ENCODE measurements at regions not wholly inside any gene's neighbourhood (a gene's known extent, or its start where the extent isn't known, plus 50 kb on each side); places are given as distances from the start of the nearest gene placed in this dataset.
A peak's percentile ranks its signal among the peaks of the same experiment; 100 is the strongest.

DNA sequence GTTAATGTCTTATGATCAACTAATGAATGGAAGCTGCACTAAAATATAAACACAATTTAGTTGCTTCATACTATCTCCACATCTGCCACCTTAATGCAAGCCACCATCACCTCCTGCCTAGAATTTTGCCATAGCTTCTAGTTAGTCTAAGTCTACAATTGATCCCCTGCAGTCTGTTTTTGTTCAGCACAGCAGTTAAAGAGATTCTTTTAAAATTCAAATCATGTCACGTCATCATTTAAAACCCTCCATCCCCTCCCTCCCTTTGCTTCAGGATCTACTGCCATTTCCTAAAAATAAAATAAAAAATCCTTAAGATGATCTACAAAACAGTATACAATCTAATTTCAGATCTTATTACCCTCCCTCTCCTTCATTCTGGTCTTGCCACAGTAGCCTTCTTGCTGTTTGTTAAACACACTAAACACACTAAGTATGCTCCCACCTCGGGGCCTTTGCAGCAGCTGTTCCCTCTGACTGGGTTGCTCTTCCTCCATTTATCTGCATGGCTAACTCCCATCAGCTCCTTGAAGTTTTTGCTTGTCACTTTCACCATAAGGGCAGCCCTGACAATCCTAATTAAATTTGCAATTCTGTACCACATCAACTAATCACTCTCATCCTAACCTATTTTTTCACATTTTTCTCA is 97.0 kb upstream of the FOXP2 start:
- H3K4me3 Mint-ChIP-seq = no peak overlapping the region
- no peak for DNase-seq (ENCODE audit: low spot score)
- H3K9ac ChIP-seq = no peak overlapping the region

DNA sequence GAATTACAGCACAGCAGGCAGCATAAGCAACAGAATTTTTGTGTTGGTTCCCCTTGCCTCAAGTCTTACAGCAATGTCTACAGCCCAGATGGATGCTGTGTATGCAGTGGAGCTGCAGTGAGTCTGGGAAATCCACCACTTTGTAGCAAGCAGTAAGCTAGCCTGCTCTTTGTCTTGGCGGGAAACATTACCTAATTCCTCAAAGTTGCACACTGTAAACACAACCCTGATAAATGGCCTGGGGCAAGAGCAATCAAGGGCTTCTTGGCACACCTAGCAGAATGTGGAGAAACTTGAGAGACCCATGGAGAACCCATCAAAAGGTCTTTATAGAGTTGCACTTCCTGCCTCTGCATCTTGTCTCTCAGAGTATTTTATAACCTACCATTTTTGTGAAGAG is 102.0 kb upstream of the FOXP2 start:
- peaks cover 7% of the 10 kb centered on the region for H3K4me1 Mint-ChIP-seq
- H3K79me2 ChIP-seq (ENCODE audit: low read depth) = no peaks in the 10 kb centered on the region
- H2AFZ ChIP-seq (replicated peaks) = no peak overlapping the region
- H3K27ac ChIP-seq = no peak overlapping the region
- H3K36me3 ChIP-seq = no peaks in the 10 kb centered on the region
- no peak overlapping the region for H3K9ac ChIP-seq
- DNase-seq (ENCODE audit: low spot score) = no peak
- no peak overlapping the region for H3K27ac Mint-ChIP-seq
- TF ChIP-seq, protein P1, sequence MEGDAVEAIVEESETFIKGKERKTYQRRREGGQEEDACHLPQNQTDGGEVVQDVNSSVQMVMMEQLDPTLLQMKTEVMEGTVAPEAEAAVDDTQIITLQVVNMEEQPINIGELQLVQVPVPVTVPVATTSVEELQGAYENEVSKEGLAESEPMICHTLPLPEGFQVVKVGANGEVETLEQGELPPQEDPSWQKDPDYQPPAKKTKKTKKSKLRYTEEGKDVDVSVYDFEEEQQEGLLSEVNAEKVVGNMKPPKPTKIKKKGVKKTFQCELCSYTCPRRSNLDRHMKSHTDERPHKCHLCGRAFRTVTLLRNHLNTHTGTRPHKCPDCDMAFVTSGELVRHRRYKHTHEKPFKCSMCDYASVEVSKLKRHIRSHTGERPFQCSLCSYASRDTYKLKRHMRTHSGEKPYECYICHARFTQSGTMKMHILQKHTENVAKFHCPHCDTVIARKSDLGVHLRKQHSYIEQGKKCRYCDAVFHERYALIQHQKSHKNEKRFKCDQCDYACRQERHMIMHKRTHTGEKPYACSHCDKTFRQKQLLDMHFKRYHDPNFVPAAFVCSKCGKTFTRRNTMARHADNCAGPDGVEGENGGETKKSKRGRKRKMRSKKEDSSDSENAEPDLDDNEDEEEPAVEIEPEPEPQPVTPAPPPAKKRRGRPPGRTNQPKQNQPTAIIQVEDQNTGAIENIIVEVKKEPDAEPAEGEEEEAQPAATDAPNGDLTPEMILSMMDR (IDR thresholded peaks at IDR 0.05) = no peak
- TF ChIP-seq EZH2phosphoT487 (IDR thresholded peaks at IDR 0.05) = no peak
- TF ChIP-seq EZH2 (IDR thresholded peaks at IDR 0.05) = no peak
- H3K36me3 Mint-ChIP-seq = no peaks in the 10 kb centered on the region
- H3K9me3 ChIP-seq (ENCODE audit: low read depth) = no peaks in the 10 kb centered on the region
- no peaks in the 10 kb centered on the region for H3K9me3 Mint-ChIP-seq
- H3F3A ChIP-seq (ENCODE audit: low read depth) = no peaks in the 10 kb centered on the region
- no peaks in the 10 kb centered on the region for H4K20me1 ChIP-seq (ENCODE audit: low read depth)
- H3K27me3 ChIP-seq = no peaks in the 10 kb centered on the region
- no peak overlapping the region for H3K4me3 ChIP-seq
- H3K4me3 Mint-ChIP-seq = no peak overlapping the region
- peaks cover 2% of the 10 kb centered on the region for H3K27me3 Mint-ChIP-seq (ENCODE audit: insufficient read depth, low read depth)
- no peak overlapping the region for H3K4me2 ChIP-seq
- H3K4me1 ChIP-seq = no peaks in the 10 kb centered on the region

More for the DNA sequence above, 97.0 kb upstream of the FOXP2 start:
- Mint-ChIP-seq H3K27ac (no peak overlapping the region), H3K36me3 (no peaks in the 10 kb centered on the region), H3K9me3 (no peaks in the 10 kb centered on the region), H3K4me1 (peaks cover 9% of the 10 kb centered on the region), H3K27me3 (ENCODE audit: insufficient read depth, low read depth) (no peaks in the 10 kb centered on the region)
- TF ChIP-seq, protein P1 (IDR thresholded peaks at IDR 0.05) = no peak
- no peak for TF ChIP-seq EZH2phosphoT487 (IDR thresholded peaks at IDR 0.05)
- TF ChIP-seq EZH2 (IDR thresholded peaks at IDR 0.05) = no peak
- no peaks in the 10 kb centered on the region for H3K4me1 ChIP-seq
- H3F3A ChIP-seq (ENCODE audit: low read depth) = no peaks in the 10 kb centered on the region
- H4K20me1 ChIP-seq (ENCODE audit: low read depth) = no peaks in the 10 kb centered on the region
- H3K4me3 ChIP-seq = no peak overlapping the region
- H3K9me3 ChIP-seq (ENCODE audit: low read depth) = no peaks in the 10 kb centered on the region
- no peaks in the 10 kb centered on the region for H3K79me2 ChIP-seq (ENCODE audit: low read depth)
- no peak overlapping the region for H3K4me2 ChIP-seq
- H3K27me3 ChIP-seq = no peaks in the 10 kb centered on the region
- no peak overlapping the region for H3K27ac ChIP-seq
- H2AFZ ChIP-seq (replicated peaks) = no peak overlapping the region
- H3K36me3 ChIP-seq = no peaks in the 10 kb centered on the region

DNA sequence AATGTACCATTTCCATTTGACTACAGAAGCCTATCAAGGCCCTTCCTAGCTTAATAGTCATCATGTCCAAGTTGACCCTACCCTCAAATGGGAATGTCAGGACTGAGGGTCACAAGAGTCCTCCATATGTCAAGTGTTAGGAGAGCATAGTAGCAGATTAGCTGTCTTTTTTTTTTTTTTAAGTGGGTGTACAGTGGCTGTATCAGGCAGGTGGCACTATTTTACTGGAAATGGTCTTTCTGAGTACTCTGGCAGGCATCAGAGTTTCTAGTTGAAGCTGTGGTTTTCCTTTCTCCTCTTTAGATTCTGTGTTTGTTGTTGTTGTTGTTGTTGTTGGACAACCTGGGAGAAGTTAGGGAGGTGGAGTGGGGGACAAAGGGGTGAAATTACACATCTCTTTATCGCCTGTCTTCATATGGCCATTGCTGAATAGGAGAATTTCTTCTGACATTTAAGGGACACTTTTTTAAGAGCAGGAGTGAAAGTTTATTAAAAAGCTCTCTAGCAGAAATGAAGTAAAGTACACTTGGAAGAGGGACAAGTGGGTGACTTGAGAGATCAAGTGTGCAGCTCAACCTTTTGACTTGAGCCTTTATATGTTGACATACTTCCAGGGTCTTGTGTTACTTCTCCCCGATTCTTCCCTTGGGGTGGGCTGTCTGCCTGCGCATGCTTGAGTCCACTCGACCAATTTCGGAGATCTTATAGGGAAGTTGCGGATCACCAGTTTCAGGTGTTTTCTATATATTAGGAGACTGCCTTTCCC is 104.1 kb upstream of the FOXP2 start:
- no peaks in the 10 kb centered on the region for H3K4me1 Mint-ChIP-seq
- Histone ChIP-seq H3F3A (ENCODE audit: low read depth) (no peaks in the 10 kb centered on the region), H4K20me1 (ENCODE audit: low read depth) (no peaks in the 10 kb centered on the region), H3K4me3 (no peak overlapping the region), H2AFZ (replicated peaks) (no peak overlapping the region), H3K36me3 (no peaks in the 10 kb centered on the region), H3K27ac (no peak overlapping the region), H3K79me2 (ENCODE audit: low read depth) (no peaks in the 10 kb centered on the region), H3K9me3 (ENCODE audit: low read depth) (no peaks in the 10 kb centered on the region), H3K9ac (no peak overlapping the region), H3K4me2 (no peak overlapping the region), H3K4me1 (no peaks in the 10 kb centered on the region), H3K27me3 (no peaks in the 10 kb centered on the region)
- TF ChIP-seq, protein P1 (IDR thresholded peaks at IDR 0.05) = peak; percentile 5
- TF ChIP-seq EZH2phosphoT487 (IDR thresholded peaks at IDR 0.05) = no peak
- no peak for DNase-seq (ENCODE audit: low spot score)
- peaks cover 2% of the 10 kb centered on the region for H3K27me3 Mint-ChIP-seq (ENCODE audit: insufficient read depth, low read depth)
- no peak overlapping the region for H3K27ac Mint-ChIP-seq
- H3K36me3 Mint-ChIP-seq = no peaks in the 10 kb centered on the region
- no peak overlapping the region for H3K4me3 Mint-ChIP-seq
- no peaks in the 10 kb centered on the region for H3K9me3 Mint-ChIP-seq

Measured in neural progenitor cell (in vitro differentiated cells).